Dedifferentiated amniotic fluid mesenchymal stem cell (primary cell): ENCODE measurements at regions not wholly inside any gene's neighbourhood (a gene's known extent, or its start where the extent isn't known, plus 50 kb on each side); places are given as distances from the start of the nearest gene placed in this dataset.
"Not testable (repeated sequence)": the region's sequence is repeated elsewhere in the genome, so short reads cannot be mapped to it uniquely, and the experiment has no call there.

Experiments
- DNase-seq: peaks from one replicate; pipeline ENCODE4 v3.0.0-alpha.2; 2016; ENCODE audit errors: extremely low spot score

DNA sequence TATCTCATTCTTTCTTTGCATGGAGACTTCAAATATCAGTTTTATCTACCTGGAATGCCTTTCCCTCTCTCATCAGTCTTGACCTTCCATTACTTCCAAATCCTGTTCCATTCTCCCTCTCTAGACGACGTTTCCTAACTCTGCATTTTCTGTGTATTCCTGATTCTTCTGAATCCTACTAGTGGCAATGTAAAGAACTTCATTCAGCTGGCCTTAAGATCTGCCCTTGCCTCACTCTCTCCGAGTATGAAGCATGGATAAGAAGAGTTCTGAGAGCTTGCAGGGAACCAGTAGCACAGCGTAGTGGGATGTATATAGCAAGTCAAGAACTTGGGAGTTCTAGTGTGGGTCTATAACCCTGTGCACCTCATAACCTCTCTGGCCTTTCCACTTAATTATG, 68.5 kb upstream of the HOXC13 start:
- no peak for DNase-seq

DNA sequence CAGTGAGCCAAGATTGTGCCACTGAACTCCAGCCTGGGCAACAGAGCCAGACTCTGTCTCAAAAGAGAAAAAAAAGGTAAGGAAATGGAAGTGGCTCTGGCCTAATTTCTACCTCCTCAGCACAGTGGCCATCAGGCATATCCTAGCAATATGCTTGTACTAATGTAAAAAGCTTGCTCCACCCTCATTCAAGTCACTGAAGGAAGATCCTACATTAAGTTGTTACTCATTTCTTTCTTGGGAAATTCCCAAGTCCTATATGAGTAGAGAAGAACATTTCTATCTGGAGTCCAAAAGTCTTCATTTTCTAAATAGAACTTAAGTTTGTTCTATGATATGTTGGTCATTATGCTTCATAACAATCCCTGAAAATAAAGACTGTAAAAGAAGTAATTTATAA, 67.3 kb upstream of the HOXC13 start:
- no peak for DNase-seq

GRCh38 chr12:53872367-53872766, 66.3 kb upstream of the HOXC13 start:
- no peak for DNase-seq

DNA sequence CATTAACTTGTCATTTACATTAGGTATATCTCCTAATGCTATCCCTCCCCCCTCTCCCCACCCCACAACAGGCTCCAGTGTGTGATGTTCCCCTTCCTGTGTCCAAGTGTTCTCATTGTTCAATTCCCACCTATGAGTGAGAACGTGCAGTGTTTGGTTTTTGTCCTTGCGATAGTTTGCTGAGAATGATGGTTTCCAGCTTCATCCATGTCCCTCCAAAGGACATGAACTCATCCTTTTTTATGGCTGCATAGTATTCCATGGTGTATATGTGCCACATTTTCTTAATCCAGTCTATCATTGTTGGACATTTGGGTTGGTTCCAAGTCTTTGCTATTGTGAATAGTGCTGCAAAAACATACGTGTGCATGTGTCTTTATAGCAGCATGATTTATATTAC, 60.7 kb upstream of the HOXC13 start:
- DNase-seq, result not testable (repeated sequence)

DNA sequence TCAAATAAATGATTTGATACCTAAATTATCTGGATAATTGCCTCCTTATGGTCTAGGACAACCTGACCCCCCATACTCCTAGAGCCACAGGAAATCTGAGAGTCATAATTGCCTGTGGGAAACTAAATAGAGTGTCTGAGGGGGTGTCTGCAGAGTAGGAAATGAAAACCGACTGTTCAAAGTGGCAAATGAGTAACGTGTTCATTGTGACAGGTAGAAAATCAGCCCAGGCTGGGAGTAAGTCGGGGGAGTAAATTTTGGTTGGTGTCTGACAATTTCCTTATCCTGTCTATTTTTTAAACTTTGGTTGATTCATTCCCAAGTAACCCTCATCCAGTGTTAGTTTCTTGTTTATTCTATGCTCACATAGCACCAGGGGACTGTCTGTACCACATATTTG, 51.6 kb upstream of the HOXC13 start:
- no peak for DNase-seq

GRCh38 chr12:53887881-53888280, 50.8 kb upstream of the HOXC13 start:
- no peak for DNase-seq
